Natural killer cell (primary cell): ENCODE measurements at regions not wholly inside any gene's neighbourhood (a gene's known extent, or its start where the extent isn't known, plus 50 kb on each side); places are given as distances from the start of the nearest gene placed in this dataset.

Experiments
- ATAC-seq, 3 donors: fragments of 150-1000 bp in 2 of 3; fragments of 200-7000 bp in 1 of 3; cut with Tn5 transposase; 1 replicate in 1 of 3; 2 replicates in 2 of 3; pipeline ENCODE4 v1.10.0; 2021; ENCODE audit warnings: mild to moderate bottlenecking in 2 of 3, moderate library complexity in 2 of 3
- DNase-seq, 2 donors: peaks; one replicate each; pipeline versions ENCODE4 v3.0.0 to v3.0.0-alpha.2; 2013 to 2021; ENCODE audit warnings: mixed read lengths in 1 of 2
- H3K27ac ChIP-seq: one replicate; pipeline ENCODE4 v1.5.1; 2013; ENCODE audit warnings: mild to moderate bottlenecking, low read length
- H3K27me3 ChIP-seq: one replicate; pipeline ENCODE4 v1.6.1; 2013; ENCODE audit warnings: low read length; ENCODE audit not compliant: control insufficient read depth, insufficient read depth
- H3K36me3 ChIP-seq: one replicate; pipeline ENCODE4 v1.6.1; 2013; ENCODE audit warnings: low read length; ENCODE audit not compliant: control insufficient read depth, insufficient read depth
- H3K4me1 ChIP-seq: one replicate; pipeline ENCODE4 v1.6.1; 2013; ENCODE audit warnings: low read length; ENCODE audit not compliant: control insufficient read depth, insufficient read depth
- H3K4me3 ChIP-seq: one replicate; pipeline ENCODE4 v1.5.1; 2013; ENCODE audit warnings: low read length
- H3K9me3 ChIP-seq: one replicate; pipeline ENCODE4 v1.6.1; 2013; ENCODE audit warnings: low read length; ENCODE audit not compliant: control insufficient read depth, insufficient read depth
- H3K27ac Mint-ChIP-seq, 2 donors: one replicate each; pipeline ENCODE4 v1.8.0; 2022; ENCODE audit warnings: mild to moderate bottlenecking in 2 of 2, mixed read lengths in 2 of 2, moderate library complexity in 1 of 2
- H3K27me3 Mint-ChIP-seq, 2 donors: one replicate each; pipeline ENCODE4 v1.8.0; 2022; ENCODE audit warnings: low read depth in 2 of 2, mixed read lengths in 2 of 2
- H3K36me3 Mint-ChIP-seq: one replicate; pipeline ENCODE4 v1.8.0; 2022; ENCODE audit warnings: mixed read lengths
- H3K4me1 Mint-ChIP-seq, 2 donors: one replicate each; pipeline ENCODE4 v1.8.0; 2022; ENCODE audit warnings: mixed read lengths in 2 of 2
- H3K4me3 Mint-ChIP-seq: one replicate; pipeline ENCODE4 v1.8.0; 2022; ENCODE audit warnings: mild to moderate bottlenecking, moderate library complexity, mixed read lengths
- H3K9me3 Mint-ChIP-seq, 2 donors: one replicate each; pipeline ENCODE4 v1.8.0; 2022; ENCODE audit warnings: mixed read lengths in 2 of 2
- WGBS: methylation state at CpG from one replicate; pipeline ENCODE4 v1.1.7; 2013; ENCODE audit warnings: missing lambda C conversion rate; ENCODE audit not compliant: insufficient coverage; 5-methylcytosine and 5-hydroxymethylcytosine counted together
- intact Hi-C: fragments of 100-400 bp; cut with micrococcal nuclease; formaldehyde crosslinking; loops from one replicate; pipeline ENCODE4 v1.14.2; 2022
- TF ChIP-seq, protein P1 (sequence below): fragments of 200-600 bp; IDR thresholded peaks from one replicate; pipeline ENCODE4 v1.8.0; 2022; ENCODE audit warnings: antibody characterized with exemption

DNA sequence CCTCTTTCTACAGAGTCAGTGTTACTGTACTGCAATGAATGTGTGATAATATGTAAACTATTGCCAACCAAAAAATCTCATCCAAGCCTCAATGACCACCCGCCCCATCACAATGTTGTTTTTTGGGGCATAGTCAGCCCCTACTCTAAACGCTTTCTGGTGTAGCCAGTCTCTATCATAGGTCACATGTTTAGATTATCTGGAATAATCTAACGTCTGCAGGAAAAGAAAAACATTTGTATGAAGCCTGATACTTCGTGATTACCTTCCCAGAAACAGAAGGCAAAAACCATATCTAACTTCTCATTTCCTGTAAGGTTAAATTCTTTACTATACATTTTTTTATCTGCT, 1331.8 kb upstream of the GBE1 start:
- H3K36me3 Mint-ChIP-seq = no peaks in the 10 kb centered on the region
- WGBS = 36% methylated on average over 3 of the region's 4 CpGs
- Histone ChIP-seq H3K27me3 (no peaks in the 10 kb centered on the region), H3K36me3 (no peaks in the 10 kb centered on the region), H3K4me1 (no peaks in the 10 kb centered on the region), H3K27ac (no peak overlapping the region), H3K9me3 (peaks cover 4% of the 10 kb centered on the region), H3K4me3 (no peak overlapping the region)
- H3K4me1 Mint-ChIP-seq = no peaks in the 10 kb centered on the region
- ATAC-seq (no peak), DNase-seq (no peak)
- peaks cover 11 to 20% of the 10 kb centered on the region in 2 donors for H3K9me3 Mint-ChIP-seq
- no peaks in the 10 kb centered on the region for H3K27me3 Mint-ChIP-seq
- TF ChIP-seq, protein P1, sequence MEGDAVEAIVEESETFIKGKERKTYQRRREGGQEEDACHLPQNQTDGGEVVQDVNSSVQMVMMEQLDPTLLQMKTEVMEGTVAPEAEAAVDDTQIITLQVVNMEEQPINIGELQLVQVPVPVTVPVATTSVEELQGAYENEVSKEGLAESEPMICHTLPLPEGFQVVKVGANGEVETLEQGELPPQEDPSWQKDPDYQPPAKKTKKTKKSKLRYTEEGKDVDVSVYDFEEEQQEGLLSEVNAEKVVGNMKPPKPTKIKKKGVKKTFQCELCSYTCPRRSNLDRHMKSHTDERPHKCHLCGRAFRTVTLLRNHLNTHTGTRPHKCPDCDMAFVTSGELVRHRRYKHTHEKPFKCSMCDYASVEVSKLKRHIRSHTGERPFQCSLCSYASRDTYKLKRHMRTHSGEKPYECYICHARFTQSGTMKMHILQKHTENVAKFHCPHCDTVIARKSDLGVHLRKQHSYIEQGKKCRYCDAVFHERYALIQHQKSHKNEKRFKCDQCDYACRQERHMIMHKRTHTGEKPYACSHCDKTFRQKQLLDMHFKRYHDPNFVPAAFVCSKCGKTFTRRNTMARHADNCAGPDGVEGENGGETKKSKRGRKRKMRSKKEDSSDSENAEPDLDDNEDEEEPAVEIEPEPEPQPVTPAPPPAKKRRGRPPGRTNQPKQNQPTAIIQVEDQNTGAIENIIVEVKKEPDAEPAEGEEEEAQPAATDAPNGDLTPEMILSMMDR = no peak
- H3K27ac Mint-ChIP-seq = no peak overlapping the region
- intact Hi-C loops = no loop called here
- no peak overlapping the region for H3K4me3 Mint-ChIP-seq

DNA sequence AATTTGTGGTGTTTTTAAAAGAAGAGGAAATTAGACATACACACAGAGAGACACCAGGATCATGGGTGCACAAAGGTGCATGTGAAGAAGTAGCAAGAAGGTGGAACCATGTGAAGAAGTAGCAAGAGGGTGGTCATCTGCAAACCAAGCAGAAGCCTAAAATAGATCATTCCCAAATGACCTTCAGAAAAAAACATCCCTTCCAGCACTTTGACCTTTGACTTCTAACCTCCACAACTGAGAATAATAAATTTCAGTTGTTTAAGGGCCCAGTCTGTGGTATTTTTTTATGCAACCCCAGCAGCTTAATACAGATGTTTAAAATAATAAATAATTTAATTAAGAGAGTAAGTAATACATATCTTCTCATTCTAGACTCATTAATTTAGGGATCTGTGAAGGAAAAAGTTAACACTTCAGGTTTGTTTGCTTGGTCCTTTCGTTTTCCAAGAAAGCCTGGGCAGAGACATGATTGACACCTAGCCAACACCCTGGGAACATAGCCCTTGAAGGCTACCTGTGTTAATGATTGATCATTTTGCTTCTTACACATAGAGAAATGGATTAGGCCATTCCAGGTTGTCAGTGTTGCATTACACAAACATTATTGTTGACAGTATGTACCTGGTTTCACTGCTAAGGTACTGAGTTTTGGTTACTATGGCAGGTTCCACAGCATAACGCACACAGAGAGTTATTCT, 1331.2 kb upstream of the GBE1 start:
- DNase-seq (no peak), ATAC-seq (no peak)
- Histone ChIP-seq H3K4me3 (no peak overlapping the region), H3K27ac (no peak overlapping the region), H3K27me3 (no peaks in the 10 kb centered on the region), H3K9me3 (peaks cover 4% of the 10 kb centered on the region), H3K36me3 (no peaks in the 10 kb centered on the region), H3K4me1 (no peaks in the 10 kb centered on the region)
- H3K36me3 Mint-ChIP-seq = no peaks in the 10 kb centered on the region
- no peaks in the 10 kb centered on the region for H3K4me1 Mint-ChIP-seq
- H3K27me3 Mint-ChIP-seq = no peaks in the 10 kb centered on the region
- 64% methylated on average over 1 of the region's 2 CpGs for WGBS
- H3K4me3 Mint-ChIP-seq = no peak overlapping the region
- no peak overlapping the region for H3K27ac Mint-ChIP-seq
- H3K9me3 Mint-ChIP-seq = peaks cover 11 to 15% of the 10 kb centered on the region in 2 donors
- TF ChIP-seq, protein P1 = no peak
- intact Hi-C loops = no loop called here

DNA sequence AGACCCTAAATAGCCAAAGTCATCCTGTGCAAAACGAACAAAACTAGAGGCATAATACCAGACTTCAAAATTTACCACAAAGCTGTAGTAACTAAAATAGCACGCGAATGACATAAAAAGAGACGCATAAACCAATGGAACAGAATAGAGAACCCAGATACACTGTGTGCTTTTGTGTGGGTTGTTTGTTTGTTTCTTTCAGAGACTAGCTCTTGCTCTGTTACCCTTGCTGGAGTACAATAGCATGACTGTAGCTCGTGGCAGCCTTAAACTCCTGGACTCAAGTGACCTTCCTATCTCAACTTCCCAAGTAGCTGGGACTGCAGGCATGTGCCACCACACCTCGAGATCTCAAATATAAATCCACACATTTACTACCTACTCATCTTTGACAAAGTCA, 1314.6 kb upstream of the GBE1 start:
- H3K27me3 ChIP-seq = no peaks in the 10 kb centered on the region
- DNase-seq = no peak
- Mint-ChIP-seq H3K27ac (no peak overlapping the region), H3K27me3 (no peaks in the 10 kb centered on the region), H3K4me1 (no peaks in the 10 kb centered on the region), H3K4me3 (no peak overlapping the region), H3K36me3 (peaks cover 17% of the 10 kb centered on the region), H3K9me3 (peaks cover 22 to 33% of the 10 kb centered on the region in 2 donors)
- H3K27ac ChIP-seq = no peak overlapping the region
- no peak overlapping the region for H3K4me3 ChIP-seq
- TF ChIP-seq, protein P1 = no peak
- intact Hi-C loops = no loop called here
- H3K9me3 ChIP-seq = no peaks in the 10 kb centered on the region
- H3K4me1 ChIP-seq = no peaks in the 10 kb centered on the region
- WGBS = 83% methylated on average over 6 of the region's 6 CpGs
- H3K36me3 ChIP-seq = no peaks in the 10 kb centered on the region
- ATAC-seq = no peak

DNA sequence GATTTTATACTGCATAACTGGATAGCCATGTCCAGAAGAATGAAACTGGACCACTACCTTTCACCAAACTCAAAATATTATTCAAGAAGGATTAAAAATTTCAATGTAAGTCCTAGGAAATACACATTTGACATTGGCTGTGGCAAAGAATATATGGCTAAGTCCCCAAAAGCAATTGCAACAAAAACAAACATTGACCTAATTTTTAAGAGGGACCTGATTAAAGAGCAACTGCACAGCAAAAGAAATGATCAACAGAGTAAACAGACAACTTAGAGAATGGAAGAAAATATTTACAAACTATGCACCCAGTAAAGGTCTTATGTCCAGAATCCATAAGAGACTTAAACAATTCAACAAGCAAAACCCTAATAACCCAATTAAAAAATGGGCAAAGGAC, 1313.0 kb upstream of the GBE1 start:
- Histone ChIP-seq H3K4me3 (no peak overlapping the region), H3K27me3 (no peaks in the 10 kb centered on the region), H3K9me3 (peaks cover 3% of the 10 kb centered on the region), H3K27ac (no peak overlapping the region), H3K4me1 (no peaks in the 10 kb centered on the region), H3K36me3 (no peaks in the 10 kb centered on the region)
- intact Hi-C loops = no loop called here
- Mint-ChIP-seq H3K4me3 (no peak overlapping the region), H3K9me3 (peaks cover 21 to 31% of the 10 kb centered on the region in 2 donors), H3K4me1 (no peaks in the 10 kb centered on the region), H3K36me3 (peaks cover 13% of the 10 kb centered on the region), H3K27ac (no peak overlapping the region), H3K27me3 (no peaks in the 10 kb centered on the region)
- TF ChIP-seq, protein P1 = no peak
- ATAC-seq (no peak), DNase-seq (no peak)
